Lower lobe of right lung (tissue), 2 donors: ENCODE measurements at regions not wholly inside any gene's neighbourhood (a gene's known extent, or its start where the extent isn't known, plus 50 kb on each side); places are given as distances from the start of the nearest gene placed in this dataset.

Source experiments
- ATAC-seq, 2 donors: fragments of 200-7000 bp; cut with Tn5 transposase; one replicate each; pipeline ENCODE4 v1.9.1; 2020 to 2022; ENCODE audit warnings: mild to moderate bottlenecking in 2 of 2, moderate library complexity in 2 of 2
- DNase-seq: peaks from one replicate; pipeline ENCODE4 v3.0.0-alpha.2; 2020
- H3K27ac ChIP-seq: fragments of 200-600 bp; one replicate; pipeline ENCODE4 v1.8.0; 2022
- H3K27me3 ChIP-seq: fragments of 200-600 bp; one replicate; pipeline ENCODE4 v1.8.0; 2022; ENCODE audit warnings: low read depth
- H3K36me3 ChIP-seq: fragments of 200-600 bp; one replicate; pipeline ENCODE4 v1.8.0; 2022; ENCODE audit warnings: mild to moderate bottlenecking
- H3K4me1 ChIP-seq: fragments of 200-600 bp; one replicate; pipeline ENCODE4 v1.8.0; 2022
- H3K4me3 ChIP-seq: fragments of 200-600 bp; one replicate; pipeline ENCODE4 v1.8.0; 2022; ENCODE audit warnings: mild to moderate bottlenecking
- H3K9me3 ChIP-seq: fragments of 200-600 bp; one replicate; pipeline ENCODE4 v1.8.0; 2022
- CTCF ChIP-seq: fragments of 200-600 bp; IDR thresholded peaks from one replicate; pipeline ENCODE4 v1.8.0; 2022; ENCODE audit warnings: antibody characterized with exemption, mild to moderate bottlenecking
- intact Hi-C: fragments of 100-400 bp; cut with DNase I; formaldehyde crosslinking; loops from one replicate; pipeline ENCODE4 v1.11.0; 2022
- donor health status: DM: no; HTN: yes; CAD: no; lungs with severe emphysema.

GRCh38 chr11:101668236-101668635, 84.4 kb upstream of the TRPC6 start:
- Histone ChIP-seq H3K4me1 (no peaks in the 10 kb centered on the region), H3K9me3 (no peaks in the 10 kb centered on the region), H3K4me3 (no peak overlapping the region), H3K27ac (no peak overlapping the region), H3K36me3 (no peaks in the 10 kb centered on the region), H3K27me3 (no peaks in the 10 kb centered on the region)
- no peak for ATAC-seq
- intact Hi-C loops: no loop called here
- DNase-seq: no peak
- TF ChIP-seq CTCF: no peak

- Histone ChIP-seq H3K36me3 (no peaks in the 10 kb centered on the region), H3K4me3 (no peak overlapping the region), H3K27ac (no peak overlapping the region), H3K27me3 (no peaks in the 10 kb centered on the region), H3K4me1 (no peaks in the 10 kb centered on the region), H3K9me3 (no peaks in the 10 kb centered on the region)
- ATAC-seq (no peak), DNase-seq (no peak)
- TF ChIP-seq CTCF: no peak
- intact Hi-C loops: no loop called here
Measured at GRCh38 chr11:101666916-101667315, 83.1 kb upstream of the TRPC6 start.

GRCh38 chr11:101661559-101661958, 77.8 kb upstream of the TRPC6 start:
- Histone ChIP-seq H3K27ac (no peak overlapping the region), H3K9me3 (no peaks in the 10 kb centered on the region), H3K27me3 (no peaks in the 10 kb centered on the region), H3K4me3 (no peak overlapping the region), H3K4me1 (no peaks in the 10 kb centered on the region), H3K36me3 (no peaks in the 10 kb centered on the region)
- intact Hi-C loops: no loop called here
- ATAC-seq (no peak), DNase-seq (no peak)
- no peak for TF ChIP-seq CTCF
